Testis (tissue), 2 donors: ENCODE measurements at regions not wholly inside any gene's neighbourhood (a gene's known extent, or its start where the extent isn't known, plus 50 kb on each side); places are given as distances from the start of the nearest gene placed in this dataset.
"Not testable (repeated sequence)": the region's sequence is repeated elsewhere in the genome, so short reads cannot be mapped to it uniquely, and the experiment has no call there.

Experiments
- DNase-seq: peaks from one replicate; pipeline ENCODE4 v3.0.0-alpha.2; 2019
- H3K27ac ChIP-seq, 2 donors: fragments of 200-600 bp; sonication (generic); one replicate each; pipeline ENCODE4 v1.5.1; 2019
- H3K27me3 ChIP-seq: fragments of 200-600 bp; sonication (generic); one replicate; pipeline ENCODE4 v1.5.1; 2019
- H3K36me3 ChIP-seq: fragments of 200-600 bp; sonication (generic); one replicate; pipeline ENCODE4 v1.5.1; 2017; ENCODE audit warnings: low read depth; ENCODE audit errors: missing control alignments
- H3K4me1 ChIP-seq: fragments of 200-600 bp; sonication (generic); one replicate; pipeline ENCODE4 v1.5.1; 2019
- H3K4me3 ChIP-seq, 2 donors: fragments of 200-600 bp; sonication (generic); one replicate each; pipeline ENCODE4 v1.5.1; 2017 to 2019
- H3K9me3 ChIP-seq: fragments of 200-600 bp; sonication (generic); one replicate; pipeline ENCODE4 v1.5.1; 2017
- CTCF ChIP-seq, 3 experiments: fragments of 450-650 bp in 2 of 3; fragments of 200-600 bp in 1 of 3; sonication (generic) in 1 of 3; IDR thresholded peaks; one replicate each; pipeline ENCODE4 v1.5.1; 2016 to 2019; ENCODE audit warnings: antibody characterized with exemption in 3 of 3, mild to moderate bottlenecking in 2 of 3, moderate library complexity in 1 of 3
- POLR2A ChIP-seq: fragments of 450-650 bp; IDR thresholded peaks from one replicate; pipeline ENCODE4 v1.6.1; 2017; ENCODE audit warnings: antibody characterized with exemption, mild to moderate bottlenecking, moderate library complexity
- WGBS, 2 donors: methylation state at CpG; one replicate each; pipeline ENCODE4 v1.1.5; 2018; 5-methylcytosine and 5-hydroxymethylcytosine counted together
- intact Hi-C: fragments of 100-400 bp; cut with DNase I; formaldehyde crosslinking; loops from one replicate; pipeline ENCODE4 v1.15.1; 2023; ENCODE audit warnings: low total_unique reads

- Histone ChIP-seq H3K27ac (no peak overlapping the region), H3K9me3 (no peaks in the 10 kb centered on the region), H3K4me3 (no peak overlapping the region), H3K27me3 (no peaks in the 10 kb centered on the region), H3K36me3 (no peaks in the 10 kb centered on the region), H3K4me1 (no peaks in the 10 kb centered on the region)
- DNase-seq = no peak
- TF ChIP-seq POLR2A = no peak
- intact Hi-C loops = no loop called here
- WGBS, 2 donors = 68 to 70% methylated on average over 4 to 5 of the region's 5 CpGs
These were observed 323.0 kb downstream of the CBLN1 start for GRCh38 chr16:48958681-48959080.

- TF ChIP-seq CTCF (IDR thresholded peaks at IDR 0.05) = no peak
- DNase-seq = no peak
- intact Hi-C loops = no loop called here
- H3K36me3 ChIP-seq = no peaks in the 10 kb centered on the region
- 82 to 83% methylated on average over 4 of the region's 4 CpGs for WGBS, 2 donors
- no peak overlapping the region for H3K4me3 ChIP-seq
- no peak overlapping the region for H3K27ac ChIP-seq
- no peaks in the 10 kb centered on the region for H3K9me3 ChIP-seq
- H3K4me1 ChIP-seq = no peaks in the 10 kb centered on the region
- H3K27me3 ChIP-seq = no peaks in the 10 kb centered on the region
These were observed 325.0 kb downstream of the CBLN1 start for GRCh38 chr16:48956620-48957019.

- DNase-seq = no peak
- intact Hi-C loops = no loop called here
- 51 to 54% methylated on average over 3 of the region's 3 CpGs for WGBS, 2 donors
- Histone ChIP-seq H3K36me3 (no peaks in the 10 kb centered on the region), H3K4me3 (no peak overlapping the region), H3K4me1 (no peaks in the 10 kb centered on the region), H3K9me3 (no peaks in the 10 kb centered on the region), H3K27me3 (no peaks in the 10 kb centered on the region), H3K27ac (no peak overlapping the region)
- TF ChIP-seq POLR2A = no peak
- TF ChIP-seq CTCF (IDR thresholded peaks at IDR 0.05) = no peak
These were observed 325.8 kb downstream of the CBLN1 start for GRCh38 chr16:48955837-48956236.

GRCh38 chr16:48951621-48952125 lies 330.0 kb downstream of the CBLN1 start:
- DNase-seq, H3K9me3 ChIP-seq, H3K4me1 ChIP-seq, intact Hi-C loops, H3K4me3 ChIP-seq, H3K27ac ChIP-seq, H3K36me3 ChIP-seq, H3K27me3 ChIP-seq: not testable (repeated sequence)
- 93% methylated on average over 17 of the region's 41 CpGs; no CpG with 5 or more reads in 1 of the 2 donors for WGBS, 2 donors

GRCh38 chr16:48950184-48950583 lies 331.5 kb downstream of the CBLN1 start:
- no peak overlapping the region for H3K4me3 ChIP-seq
- no peak overlapping the region for H3K27ac ChIP-seq
- no peaks in the 10 kb centered on the region for H3K36me3 ChIP-seq
- no peaks in the 10 kb centered on the region for H3K9me3 ChIP-seq
- TF ChIP-seq POLR2A = no peak
- TF ChIP-seq CTCF (IDR thresholded peaks at IDR 0.05) = no peak
- H3K27me3 ChIP-seq = no peaks in the 10 kb centered on the region
- 97 to 98% methylated on average over 2 of the region's 2 CpGs for WGBS, 2 donors
- intact Hi-C loops = no loop called here
- no peak for DNase-seq
- no peaks in the 10 kb centered on the region for H3K4me1 ChIP-seq

GRCh38 chr16:48949636-48950035 lies 332.0 kb downstream of the CBLN1 start:
- Histone ChIP-seq H3K4me3 (no peak overlapping the region), H3K36me3 (no peaks in the 10 kb centered on the region), H3K27me3 (no peaks in the 10 kb centered on the region), H3K27ac (no peak overlapping the region), H3K9me3 (no peaks in the 10 kb centered on the region), H3K4me1 (no peaks in the 10 kb centered on the region)
- no peak for DNase-seq
- 80 to 88% methylated on average over 2 of the region's 2 CpGs for WGBS, 2 donors
- TF ChIP-seq POLR2A (no peak), CTCF (IDR thresholded peaks at IDR 0.05) (no peak)
- intact Hi-C loops = no loop called here
